ENCODE measurements at regions not wholly inside any gene's neighbourhood (a gene's known extent, or its start where the extent isn't known, plus 50 kb on each side); places are given as distances from the start of the nearest gene placed in this dataset.

GRCh38 chr14:98593361-98593761 lies 678.6 kb downstream of the BCL11B start:
- no peak for TF ChIP-seq POLR2A (IDR thresholded peaks at IDR 0.05)
- no peak for TF ChIP-seq CTCF (IDR thresholded peaks at IDR 0.05)
- TF ChIP-seq POLR2AphosphoS5 (IDR thresholded peaks at IDR 0.05) = no peak

All from breast epithelium (tissue), 3 donors.